ENCODE measurements at regions not wholly inside any gene's neighbourhood (a gene's known extent, or its start where the extent isn't known, plus 50 kb on each side); places are given as distances from the start of the nearest gene placed in this dataset.

DNA sequence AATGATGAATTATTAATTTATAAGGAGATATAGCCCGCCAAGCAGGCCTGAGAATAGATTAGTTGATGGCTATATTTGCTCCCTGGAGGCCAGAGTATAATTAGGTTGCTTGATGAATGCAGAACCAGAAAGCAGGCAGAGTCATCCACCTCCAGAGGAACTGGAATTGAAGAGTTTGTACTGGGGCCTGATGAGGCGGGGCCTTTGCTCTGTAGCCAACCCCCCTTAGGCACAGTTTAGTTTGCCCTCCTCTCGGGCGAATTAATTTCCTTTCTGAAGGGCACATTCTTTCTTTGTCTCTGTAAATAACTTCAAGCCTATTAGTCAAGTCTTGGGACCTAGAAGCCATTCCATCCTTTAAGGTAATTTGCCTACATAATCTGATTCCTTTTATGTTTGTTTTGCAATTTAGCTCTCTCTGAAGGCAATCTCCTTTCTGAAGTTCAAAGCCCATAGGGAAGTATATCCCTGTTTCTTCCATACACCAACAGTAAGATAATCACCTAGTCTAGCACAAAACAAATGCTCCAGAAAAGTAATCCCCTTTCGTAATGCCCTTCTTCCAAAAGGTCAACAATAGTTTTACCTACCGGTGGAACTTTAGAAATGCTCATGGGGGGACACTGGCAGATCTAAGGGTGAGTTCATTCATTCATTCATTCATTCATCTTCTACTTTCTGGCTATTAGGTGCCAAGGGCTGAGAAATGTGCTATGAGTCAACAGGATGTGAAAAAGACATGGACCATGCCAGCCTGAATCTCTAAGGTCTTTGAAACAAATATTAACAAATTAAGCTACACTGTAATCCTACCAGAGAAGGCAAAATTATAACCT is 84.8 kb upstream of the NUDT4 start:
- DNase-seq (ENCODE audit: low read depth in 2 of 2): no peak

DNA sequence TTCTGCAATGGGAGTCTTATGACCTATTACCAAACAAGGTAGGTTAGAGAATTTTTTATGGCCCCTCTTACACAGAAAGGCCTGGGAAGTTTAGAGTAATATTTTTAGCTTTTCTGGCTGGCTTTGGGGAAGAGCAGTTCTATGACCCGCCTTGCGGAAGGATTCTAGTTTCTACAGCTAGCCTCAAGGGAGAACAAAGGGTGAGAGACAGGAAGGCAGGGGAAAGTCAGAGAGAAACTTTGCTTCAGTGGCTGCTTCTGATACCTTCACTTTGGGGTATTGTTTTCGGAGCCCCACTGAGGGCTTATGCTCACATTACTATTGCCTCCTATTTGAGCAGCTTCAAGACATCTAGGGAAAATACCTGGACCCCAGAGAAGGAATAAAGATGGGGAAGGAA is 80.7 kb upstream of the NUDT4 start:
- no peak for DNase-seq (ENCODE audit: low read depth in 2 of 2)

DNA sequence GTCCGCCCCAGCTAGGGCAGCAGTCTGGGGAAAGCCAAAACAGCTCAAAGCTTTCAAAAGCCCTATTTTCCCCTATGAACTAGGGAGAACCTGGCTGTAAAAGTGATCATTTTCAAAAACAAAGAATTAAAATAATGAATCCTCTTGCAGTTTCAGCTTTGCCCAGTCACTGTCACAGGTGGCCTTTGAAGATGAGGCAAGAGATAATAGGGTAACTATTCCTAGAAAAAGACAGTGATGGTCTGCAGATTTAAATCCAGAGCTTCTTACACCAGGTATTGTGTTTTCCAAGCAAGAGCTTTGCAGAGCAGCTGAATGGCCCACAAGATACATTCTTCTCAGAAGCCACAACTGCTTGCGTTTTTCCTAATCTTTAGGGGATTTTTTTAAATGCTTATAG is 80.2 kb upstream of the NUDT4 start:
- DNase-seq (ENCODE audit: low read depth in 2 of 2): no peak

DNA sequence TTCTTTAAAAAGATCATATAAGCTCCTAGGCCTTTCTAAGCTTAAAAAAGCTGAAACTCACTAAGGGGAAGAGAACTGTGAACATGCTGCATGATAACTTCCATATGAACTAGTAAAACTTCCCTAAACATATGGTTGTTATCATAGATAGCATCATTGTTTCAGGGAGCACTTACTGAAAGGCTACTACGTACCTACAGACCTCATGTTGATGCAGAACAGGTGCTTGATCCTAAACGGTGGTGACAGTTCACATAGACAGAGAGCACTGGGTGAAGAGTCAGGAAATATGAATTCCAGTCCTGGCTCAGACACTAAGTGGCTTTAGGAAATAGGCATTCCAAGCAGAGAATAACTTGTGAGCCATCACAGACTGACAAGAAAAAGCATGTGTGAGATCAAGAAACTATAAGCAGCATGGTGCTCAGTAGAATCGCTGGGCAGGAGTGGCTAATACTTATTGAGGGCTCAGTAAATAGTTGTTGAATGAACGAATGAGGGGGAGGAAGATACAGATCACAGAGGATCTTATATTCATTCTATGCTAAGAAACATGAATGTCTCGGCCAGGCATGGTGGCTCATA is 78.4 kb upstream of the NUDT4 start:
- no peak for DNase-seq (ENCODE audit: low read depth in 2 of 2)

DNA sequence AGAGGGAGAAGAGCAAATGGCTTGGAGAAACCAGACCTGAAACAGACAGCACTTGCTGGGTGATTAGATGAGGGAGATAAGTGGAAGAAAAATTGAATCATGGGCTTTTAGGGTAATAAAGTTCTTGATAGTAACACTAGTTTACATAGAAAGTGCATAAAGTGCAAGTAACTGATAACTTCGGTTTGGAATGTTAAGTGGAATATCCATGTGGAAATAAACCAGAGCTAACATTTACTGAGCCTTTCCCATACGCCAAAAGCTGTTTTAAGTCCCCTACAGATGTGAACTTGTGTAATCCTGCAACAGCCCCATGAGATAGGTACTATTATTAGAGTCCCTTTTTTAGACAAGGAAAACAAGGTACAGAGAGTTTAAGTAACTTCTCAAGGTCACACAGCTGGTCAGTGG is 77.1 kb upstream of the NUDT4 start:
- no peak for DNase-seq (ENCODE audit: low read depth in 2 of 2)

- DNase-seq (ENCODE audit: low read depth in 2 of 2): peak in 1 of 2 donors; percentile 59
Observed at GRCh38 chr12:93302331-93303229, 75.1 kb upstream of the NUDT4 start.

DNA sequence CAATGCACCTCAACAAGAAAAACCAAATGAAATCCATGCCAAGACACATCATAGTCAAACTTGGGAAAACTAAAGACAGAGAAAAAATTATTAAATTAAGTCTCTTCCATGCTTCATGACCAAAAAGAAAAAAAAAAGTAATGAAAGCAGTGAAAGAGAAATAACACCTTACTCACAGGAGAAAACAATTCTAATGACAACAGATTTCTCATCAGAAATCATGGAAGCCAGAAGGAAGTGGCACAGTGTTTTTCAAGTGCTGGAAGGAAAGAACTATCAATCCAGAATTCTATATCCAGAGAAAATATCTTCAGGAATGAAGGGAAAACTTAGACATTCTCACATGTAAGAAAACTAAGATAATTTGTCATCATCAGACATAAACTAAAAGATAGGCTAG is 71.1 kb upstream of the NUDT4 start:
- no peak for DNase-seq (ENCODE audit: low read depth in 2 of 2)

GRCh38 chr12:93308281-93308680 is 69.4 kb upstream of the NUDT4 start:
- DNase-seq (ENCODE audit: low read depth in 2 of 2): no peak

DNA sequence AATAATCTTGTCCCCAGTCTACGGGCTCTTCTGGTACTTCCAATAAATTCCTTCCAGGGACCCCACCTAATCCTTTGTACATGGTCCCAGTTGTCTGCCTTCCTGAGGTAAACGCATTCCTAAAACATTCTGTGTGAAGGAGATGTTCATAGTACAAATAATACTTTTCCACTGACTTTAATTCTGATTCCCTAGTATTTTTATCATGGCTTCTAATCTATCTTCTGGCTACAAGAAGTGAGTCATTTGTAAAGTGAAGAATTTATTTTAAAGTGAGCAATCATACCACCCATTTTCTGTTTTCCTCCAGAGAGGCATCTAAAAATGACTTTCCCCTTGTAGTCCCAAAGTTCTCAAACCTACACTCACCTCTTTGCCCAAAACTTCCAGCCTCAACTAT is 65.9 kb upstream of the NUDT4 start:
- no peak for DNase-seq (ENCODE audit: low read depth in 2 of 2)

DNA sequence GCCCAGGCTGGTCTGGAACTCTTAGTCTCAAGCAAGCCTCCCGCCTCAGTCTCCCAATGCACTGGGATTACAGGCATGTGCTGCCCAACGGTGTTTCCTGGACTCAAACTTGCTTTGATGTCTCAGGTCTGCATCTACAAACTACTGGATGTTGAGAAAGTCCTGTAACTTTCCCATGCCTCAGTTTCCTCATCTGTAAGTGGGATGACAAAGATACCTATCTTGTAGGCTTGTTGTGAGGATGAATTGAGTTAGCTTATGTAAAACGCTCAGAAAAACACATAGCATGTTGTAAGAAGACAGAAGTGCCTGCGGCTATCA is 63.6 kb upstream of the NUDT4 start:
- DNase-seq (ENCODE audit: low read depth in 2 of 2): no peak

DNA sequence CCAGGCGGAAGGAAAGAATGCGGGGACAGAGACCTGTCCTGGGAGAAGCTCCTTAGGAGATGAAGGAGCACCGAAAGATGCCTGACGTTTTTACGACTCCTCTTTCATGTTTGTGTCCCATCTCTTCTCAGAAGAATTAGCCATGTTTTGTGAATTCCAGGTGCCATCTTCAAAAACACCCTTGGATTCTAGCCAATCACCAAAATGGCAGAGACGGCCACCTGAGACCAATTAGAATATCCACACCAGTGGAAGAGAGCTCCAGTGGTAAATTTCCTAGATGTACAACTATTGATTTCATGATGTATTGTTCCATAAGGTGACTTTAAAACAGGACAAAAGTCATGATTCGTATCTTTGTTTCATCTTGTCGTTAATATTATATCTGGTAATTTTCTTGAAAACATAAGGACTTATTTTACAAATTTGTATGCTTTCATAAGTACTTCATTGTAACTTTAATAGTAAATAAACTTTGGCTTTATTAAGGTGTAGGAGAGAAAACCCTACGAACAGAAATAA is 62.3 kb upstream of the NUDT4 start:
- DNase-seq (ENCODE audit: low read depth in 2 of 2): no peak

GRCh38 chr12:93315907-93316622 is 61.7 kb upstream of the NUDT4 start:
- DNase-seq (ENCODE audit: low read depth in 2 of 2): no peak

- DNase-seq (ENCODE audit: low read depth in 2 of 2): no peak
Observed at GRCh38 chr12:93316623-93316971, 61.1 kb upstream of the NUDT4 start.

DNA sequence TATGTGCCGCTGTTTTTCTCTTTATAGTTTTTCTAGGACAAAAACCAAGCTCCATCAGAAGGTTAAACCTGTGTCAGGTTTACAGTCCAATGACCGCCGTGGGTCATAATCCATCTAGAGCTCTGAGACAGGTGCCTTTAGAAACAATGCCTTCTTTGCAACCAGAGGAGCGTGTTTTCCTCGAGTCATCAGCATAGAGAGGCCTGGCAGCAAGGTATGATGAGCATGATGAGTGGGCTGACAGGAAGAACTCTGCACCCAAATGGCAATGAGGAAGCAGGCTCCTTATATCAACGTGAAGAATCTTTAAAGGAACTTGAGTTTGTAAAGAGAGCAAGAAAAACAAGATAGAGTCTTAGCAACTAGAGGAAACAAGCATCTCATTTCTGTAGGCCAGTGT is 60.5 kb upstream of the NUDT4 start:
- DNase-seq (ENCODE audit: low read depth in 2 of 2): no peak

GRCh38 chr12:93318720-93319522 is 58.8 kb upstream of the NUDT4 start:
- no peak for DNase-seq (ENCODE audit: low read depth in 2 of 2)

DNA sequence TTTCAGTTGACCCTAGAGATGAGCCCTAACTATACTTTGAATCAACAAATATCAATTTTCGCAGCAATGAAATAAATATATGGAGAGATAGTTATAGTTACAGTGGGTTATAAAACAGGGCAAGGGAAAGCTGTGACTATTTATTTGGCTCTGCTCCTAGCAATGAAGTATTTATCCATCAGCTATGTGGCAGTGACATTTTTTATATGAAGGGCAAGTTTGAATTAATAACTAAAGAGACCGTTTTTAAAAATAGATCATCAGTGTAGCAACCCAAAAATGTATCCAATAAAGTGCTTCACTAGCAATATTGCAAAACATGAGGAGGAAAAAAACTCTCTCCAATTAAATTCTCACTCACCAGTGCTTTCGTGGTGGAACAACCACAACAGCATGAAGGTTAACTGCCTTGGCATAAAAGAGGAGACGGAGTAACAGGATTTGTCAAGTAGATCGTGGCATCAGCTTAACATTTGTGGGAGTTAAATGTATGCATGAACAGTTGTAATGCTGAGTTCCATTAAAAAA is 58.1 kb upstream of the NUDT4 start:
- DNase-seq (ENCODE audit: low read depth in 2 of 2): no peak

- peak; percentile 14 to 61 for DNase-seq (ENCODE audit: low read depth in 2 of 2)
Observed at GRCh38 chr12:93322784-93323183, 54.9 kb upstream of the NUDT4 start.

GRCh38 chr12:93323625-93324329 is 53.9 kb upstream of the NUDT4 start:
- no peak for DNase-seq (ENCODE audit: low read depth in 2 of 2)

DNA sequence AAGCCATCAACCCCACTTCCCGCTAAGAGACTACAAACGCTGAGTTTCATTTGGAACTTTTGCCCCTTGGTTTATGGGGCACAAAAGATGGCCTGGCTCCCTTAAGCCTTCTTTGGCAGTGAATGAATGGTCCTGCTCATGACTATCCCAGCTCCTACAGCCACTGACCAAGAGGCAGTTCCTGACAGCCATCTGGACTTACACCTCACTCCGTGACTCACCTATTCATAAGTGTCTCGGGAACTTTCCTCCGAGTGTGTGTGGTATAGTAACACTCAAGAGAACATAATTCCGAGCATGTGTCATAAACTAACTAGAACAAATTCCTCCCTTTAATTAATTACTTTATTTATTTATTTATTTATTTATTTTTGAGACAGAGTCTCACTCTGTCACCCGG is 51.9 kb upstream of the NUDT4 start:
- peak in 1 of 2 donors; percentile 70 for DNase-seq (ENCODE audit: low read depth in 2 of 2)
